Uterus (tissue), 2 donors: ENCODE measurements at regions not wholly inside any gene's neighbourhood (a gene's known extent, or its start where the extent isn't known, plus 50 kb on each side); places are given as distances from the start of the nearest gene placed in this dataset.

ENCODE experiments used
- CTCF ChIP-seq, 4 experiments: fragments of 200-600 bp in 2 of 4; fragments of 450-650 bp in 2 of 4; sonication (generic) in 2 of 4; IDR thresholded peaks; one replicate each; pipeline ENCODE4 v1.5.1; 2016 to 2019; ENCODE audit warnings: antibody characterized with exemption in 4 of 4, mild to moderate bottlenecking in 2 of 4, moderate library complexity in 1 of 4
- POLR2A ChIP-seq, 2 donors: fragments of 450-650 bp; IDR thresholded peaks; one replicate each; pipeline ENCODE4 v1.6.1; 2016; ENCODE audit warnings: antibody characterized with exemption in 2 of 2, mild to moderate bottlenecking in 1 of 2, moderate library complexity in 1 of 2

- no peak for TF ChIP-seq CTCF (IDR thresholded peaks at IDR 0.05)
- TF ChIP-seq POLR2A (IDR thresholded peaks at IDR 0.05): no peak
Observed at GRCh38 chr15:96468036-96468435, 137.5 kb downstream of the NR2F2 start.
